ENCODE measurements at regions not wholly inside any gene's neighbourhood (a gene's known extent, or its start where the extent isn't known, plus 50 kb on each side); places are given as distances from the start of the nearest gene placed in this dataset.

DNA sequence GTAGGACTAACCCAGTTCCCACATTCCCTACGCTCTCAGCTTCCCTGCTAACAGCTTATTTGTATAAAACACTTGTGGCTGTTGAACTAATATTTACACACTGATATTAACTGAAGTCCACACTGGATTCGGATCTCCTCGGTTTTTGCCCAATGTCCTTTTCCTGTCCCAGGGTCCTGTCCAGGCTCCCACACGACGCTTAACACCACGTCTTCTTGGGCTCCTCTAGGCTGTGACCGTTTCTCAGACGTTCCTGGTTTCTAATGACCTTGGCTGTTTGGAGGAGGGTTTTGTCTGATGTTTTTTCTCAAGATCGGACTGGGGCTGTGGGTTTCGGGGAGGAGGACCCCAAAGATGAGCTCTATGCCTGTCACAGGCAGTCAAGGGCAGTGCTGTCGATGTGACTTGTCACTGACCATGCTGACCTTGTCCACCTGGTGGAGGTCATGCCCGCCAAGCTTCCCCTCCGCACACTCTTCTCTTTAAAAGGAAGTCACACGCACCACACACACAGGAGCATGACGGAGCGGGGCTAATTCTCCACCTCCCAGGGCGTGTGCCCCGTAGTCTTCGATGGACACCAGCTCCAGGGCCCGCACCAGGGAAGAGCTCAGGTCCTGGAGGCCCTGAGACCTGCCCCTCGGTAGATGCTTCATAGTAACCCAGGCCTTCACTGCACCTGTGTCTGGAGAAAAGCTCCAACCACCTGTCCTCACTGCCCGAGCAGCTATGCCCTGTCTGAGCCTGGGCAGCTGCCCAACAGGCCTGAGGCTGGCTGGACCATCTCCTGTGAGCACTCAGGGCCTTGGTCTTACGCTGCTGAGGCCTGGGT is 72.0 kb downstream of the TTLL2 start:
- TF ChIP-seq, protein P1, sequence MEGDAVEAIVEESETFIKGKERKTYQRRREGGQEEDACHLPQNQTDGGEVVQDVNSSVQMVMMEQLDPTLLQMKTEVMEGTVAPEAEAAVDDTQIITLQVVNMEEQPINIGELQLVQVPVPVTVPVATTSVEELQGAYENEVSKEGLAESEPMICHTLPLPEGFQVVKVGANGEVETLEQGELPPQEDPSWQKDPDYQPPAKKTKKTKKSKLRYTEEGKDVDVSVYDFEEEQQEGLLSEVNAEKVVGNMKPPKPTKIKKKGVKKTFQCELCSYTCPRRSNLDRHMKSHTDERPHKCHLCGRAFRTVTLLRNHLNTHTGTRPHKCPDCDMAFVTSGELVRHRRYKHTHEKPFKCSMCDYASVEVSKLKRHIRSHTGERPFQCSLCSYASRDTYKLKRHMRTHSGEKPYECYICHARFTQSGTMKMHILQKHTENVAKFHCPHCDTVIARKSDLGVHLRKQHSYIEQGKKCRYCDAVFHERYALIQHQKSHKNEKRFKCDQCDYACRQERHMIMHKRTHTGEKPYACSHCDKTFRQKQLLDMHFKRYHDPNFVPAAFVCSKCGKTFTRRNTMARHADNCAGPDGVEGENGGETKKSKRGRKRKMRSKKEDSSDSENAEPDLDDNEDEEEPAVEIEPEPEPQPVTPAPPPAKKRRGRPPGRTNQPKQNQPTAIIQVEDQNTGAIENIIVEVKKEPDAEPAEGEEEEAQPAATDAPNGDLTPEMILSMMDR (IDR thresholded peaks at IDR 0.05) = no peak
- no peak for TF ChIP-seq POLR2A (IDR thresholded peaks at IDR 0.05)
- TF ChIP-seq POLR2AphosphoS5 (IDR thresholded peaks at IDR 0.05) = no peak
- TF ChIP-seq EP300 (IDR thresholded peaks at IDR 0.05) = no peak

All from suprapubic skin (tissue), 4 donors.